Suprapubic skin (tissue), 4 donors: ENCODE measurements at regions not wholly inside any gene's neighbourhood (a gene's known extent, or its start where the extent isn't known, plus 50 kb on each side); places are given as distances from the start of the nearest gene placed in this dataset.
"Not testable (repeated sequence)": the region's sequence is repeated elsewhere in the genome, so short reads cannot be mapped to it uniquely, and the experiment has no call there.

ENCODE experiments used
- DNase-seq, 2 donors: peaks; one replicate each; pipeline ENCODE4 v3.0.0-alpha.2; 2019; ENCODE audit warnings: low spot score in 2 of 2
- H3K27ac ChIP-seq: fragments of 200-600 bp; sonication (generic); one replicate; pipeline ENCODE4 v1.5.1; 2019
- H3K27me3 ChIP-seq: fragments of 200-600 bp; sonication (generic); one replicate; pipeline ENCODE4 v1.5.1; 2019
- H3K36me3 ChIP-seq: fragments of 200-600 bp; sonication (generic); one replicate; pipeline ENCODE4 v1.5.1; 2019
- H3K4me1 ChIP-seq: fragments of 200-600 bp; sonication (generic); one replicate; pipeline ENCODE4 v1.5.1; 2019
- H3K4me3 ChIP-seq: fragments of 200-600 bp; sonication (generic); one replicate; pipeline ENCODE4 v1.5.1; 2019; ENCODE audit warnings: mild to moderate bottlenecking
- H3K9me3 ChIP-seq: fragments of 200-600 bp; sonication (generic); one replicate; pipeline ENCODE4 v1.5.1; 2019
- EP300 ChIP-seq: sonication (generic); formaldehyde crosslinking; IDR thresholded peaks from one replicate; pipeline ENCODE4 v1.6.1; 2017; ENCODE audit warnings: antibody characterized with exemption
- POLR2A ChIP-seq, 2 donors: fragments of 450-650 bp; IDR thresholded peaks; one replicate each; pipeline ENCODE4 v1.6.1; 2017; ENCODE audit warnings: antibody characterized with exemption in 2 of 2, mild to moderate bottlenecking in 2 of 2, moderate library complexity in 2 of 2
- POLR2AphosphoS5 ChIP-seq, 3 donors: sonication (generic); formaldehyde crosslinking; IDR thresholded peaks; one replicate each; pipeline ENCODE4 v1.6.1; 2017; ENCODE audit warnings: antibody characterized with exemption in 3 of 3
- WGBS: methylation state at CpG from one replicate; pipeline ENCODE4 v1.1.5; 2018; 5-methylcytosine and 5-hydroxymethylcytosine counted together
- TF ChIP-seq, protein P1 (sequence below), 2 donors: fragments of 200-600 bp in 1 of 2; fragments of 450-650 bp in 1 of 2; sonication (generic) in 1 of 2; IDR thresholded peaks; one replicate each; pipeline ENCODE4 v1.5.1; 2016 to 2019; ENCODE audit warnings: antibody characterized with exemption in 2 of 2, mild to moderate bottlenecking in 1 of 2, moderate library complexity in 1 of 2

DNA sequence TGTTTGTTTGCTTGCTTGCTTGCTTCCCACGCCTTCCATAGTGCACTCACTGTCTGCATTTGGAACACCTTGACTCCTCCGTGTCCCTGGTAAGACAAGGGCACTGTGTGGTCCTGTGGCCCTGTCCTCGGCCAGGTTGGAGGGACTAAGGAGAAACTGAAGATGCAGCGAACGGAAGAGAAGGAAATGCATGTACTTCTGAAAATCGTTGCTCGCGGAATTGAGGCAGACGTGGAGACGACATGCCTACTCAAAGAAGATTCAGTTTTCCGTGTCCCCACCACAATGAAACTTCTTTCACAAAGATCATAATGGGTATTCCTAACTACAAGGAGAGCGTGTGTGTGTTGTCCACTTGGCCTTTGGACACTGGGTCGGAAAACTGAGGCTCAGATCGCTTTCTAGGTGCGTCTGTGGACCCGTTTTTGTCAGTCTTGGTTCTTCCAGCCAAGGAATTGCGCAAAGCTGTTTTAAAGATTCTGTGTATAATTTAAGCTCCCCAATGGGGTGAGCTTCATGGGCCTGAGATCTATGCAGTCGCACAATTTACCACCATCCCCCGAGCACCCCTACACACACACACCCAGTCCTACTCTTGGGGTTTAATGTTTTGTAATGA lies 120.4 kb upstream of the ZNF184 start:
- peaks cover 7% of the 10 kb centered on the region for H3K4me1 ChIP-seq
- H3K27me3 ChIP-seq: peaks cover 91% of the 10 kb centered on the region
- no peaks in the 10 kb centered on the region for H3K9me3 ChIP-seq
- TF ChIP-seq POLR2AphosphoS5 (IDR thresholded peaks at IDR 0.05): no peak
- no peak for TF ChIP-seq EP300
- no peak for TF ChIP-seq POLR2A (IDR thresholded peaks at IDR 0.05)
- TF ChIP-seq, protein P1, sequence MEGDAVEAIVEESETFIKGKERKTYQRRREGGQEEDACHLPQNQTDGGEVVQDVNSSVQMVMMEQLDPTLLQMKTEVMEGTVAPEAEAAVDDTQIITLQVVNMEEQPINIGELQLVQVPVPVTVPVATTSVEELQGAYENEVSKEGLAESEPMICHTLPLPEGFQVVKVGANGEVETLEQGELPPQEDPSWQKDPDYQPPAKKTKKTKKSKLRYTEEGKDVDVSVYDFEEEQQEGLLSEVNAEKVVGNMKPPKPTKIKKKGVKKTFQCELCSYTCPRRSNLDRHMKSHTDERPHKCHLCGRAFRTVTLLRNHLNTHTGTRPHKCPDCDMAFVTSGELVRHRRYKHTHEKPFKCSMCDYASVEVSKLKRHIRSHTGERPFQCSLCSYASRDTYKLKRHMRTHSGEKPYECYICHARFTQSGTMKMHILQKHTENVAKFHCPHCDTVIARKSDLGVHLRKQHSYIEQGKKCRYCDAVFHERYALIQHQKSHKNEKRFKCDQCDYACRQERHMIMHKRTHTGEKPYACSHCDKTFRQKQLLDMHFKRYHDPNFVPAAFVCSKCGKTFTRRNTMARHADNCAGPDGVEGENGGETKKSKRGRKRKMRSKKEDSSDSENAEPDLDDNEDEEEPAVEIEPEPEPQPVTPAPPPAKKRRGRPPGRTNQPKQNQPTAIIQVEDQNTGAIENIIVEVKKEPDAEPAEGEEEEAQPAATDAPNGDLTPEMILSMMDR (IDR thresholded peaks at IDR 0.05): no peak
- no peak overlapping the region for H3K27ac ChIP-seq
- DNase-seq: no peak
- no peak overlapping the region for H3K4me3 ChIP-seq
- no peaks in the 10 kb centered on the region for H3K36me3 ChIP-seq
- WGBS: 13% methylated on average over 19 of the region's 19 CpGs

DNA sequence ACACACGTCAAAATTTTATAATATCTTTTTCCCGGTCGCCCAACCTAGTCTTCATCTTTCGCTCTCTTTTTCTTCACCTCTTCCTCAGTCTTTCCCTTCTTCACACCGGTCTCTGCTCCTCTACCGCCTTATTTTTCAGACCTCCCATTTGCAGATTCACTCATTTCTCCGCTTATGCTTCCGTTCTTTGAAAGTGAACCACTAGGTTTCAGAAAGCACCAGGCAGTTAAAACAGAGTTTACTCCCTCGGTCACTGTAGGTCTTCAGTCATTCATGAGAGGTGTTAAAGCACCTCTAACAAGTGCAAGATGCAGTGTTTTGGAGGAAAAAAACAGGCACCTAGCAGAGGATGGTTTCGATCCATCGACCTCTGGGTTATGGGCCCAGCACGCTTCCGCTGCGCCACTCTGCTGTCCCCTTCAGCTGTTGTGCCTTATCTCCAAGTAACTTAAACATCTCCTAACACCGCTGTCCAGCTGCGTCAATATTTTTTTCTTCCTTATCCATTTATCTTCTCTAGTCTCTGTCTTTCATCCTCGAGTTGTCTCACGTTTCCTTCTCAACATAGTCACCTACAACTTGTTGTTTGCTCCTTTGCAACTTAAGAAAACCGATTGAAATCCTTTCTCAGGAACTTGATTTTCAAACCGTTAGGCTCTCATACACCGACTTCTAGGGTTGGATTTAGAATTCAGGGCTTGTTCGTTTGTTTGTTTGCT lies 119.7 kb upstream of the ZNF184 start:
- DNase-seq: no peak
- Histone ChIP-seq H3K27ac (no peak overlapping the region), H3K4me1 (peaks cover 7% of the 10 kb centered on the region), H3K9me3 (no peaks in the 10 kb centered on the region), H3K4me3 (no peak overlapping the region), H3K27me3 (peaks cover 92% of the 10 kb centered on the region), H3K36me3 (no peaks in the 10 kb centered on the region)
- no peak for TF ChIP-seq EP300
- WGBS: 8% methylated on average over 22 of the region's 22 CpGs

DNA sequence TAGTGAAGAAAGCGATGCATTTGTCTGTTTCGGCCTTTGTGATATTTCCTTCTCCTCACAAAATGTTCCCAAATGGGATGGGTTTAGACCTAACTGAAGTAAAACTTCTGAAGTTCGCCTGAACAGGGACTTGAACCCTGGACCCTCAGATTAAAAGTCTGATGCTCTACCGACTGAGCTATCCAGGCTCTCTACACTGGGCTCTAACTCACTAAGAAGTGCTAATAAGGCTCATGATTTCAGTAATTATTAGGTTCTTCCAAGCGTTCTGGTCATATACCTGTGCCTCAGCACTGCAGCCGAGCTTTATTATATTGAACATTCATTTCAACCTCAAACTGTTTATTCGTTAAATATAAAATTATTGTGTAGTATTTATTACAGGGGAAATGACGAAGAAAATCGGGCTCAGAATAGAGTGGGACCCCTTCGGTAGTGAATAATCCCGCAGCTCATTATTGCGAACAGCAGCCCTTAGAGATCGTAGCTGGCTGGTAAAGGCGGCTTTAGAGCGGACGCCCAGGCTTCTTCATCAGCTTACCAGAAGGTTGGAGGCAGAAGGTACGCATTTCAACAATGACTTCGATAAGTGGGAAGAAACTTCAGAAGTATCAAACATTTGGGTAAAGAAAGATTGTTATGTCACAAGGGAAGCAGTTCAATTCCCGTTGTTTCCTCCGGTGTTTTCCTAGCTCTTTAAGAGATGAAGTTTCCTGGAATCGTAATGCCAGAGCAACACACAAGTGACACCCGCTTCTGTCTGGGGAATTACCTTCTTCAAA lies 119.0 kb upstream of the ZNF184 start:
- H3K4me3 ChIP-seq: no peak overlapping the region
- WGBS: 11% methylated on average over 22 of the region's 22 CpGs

DNA sequence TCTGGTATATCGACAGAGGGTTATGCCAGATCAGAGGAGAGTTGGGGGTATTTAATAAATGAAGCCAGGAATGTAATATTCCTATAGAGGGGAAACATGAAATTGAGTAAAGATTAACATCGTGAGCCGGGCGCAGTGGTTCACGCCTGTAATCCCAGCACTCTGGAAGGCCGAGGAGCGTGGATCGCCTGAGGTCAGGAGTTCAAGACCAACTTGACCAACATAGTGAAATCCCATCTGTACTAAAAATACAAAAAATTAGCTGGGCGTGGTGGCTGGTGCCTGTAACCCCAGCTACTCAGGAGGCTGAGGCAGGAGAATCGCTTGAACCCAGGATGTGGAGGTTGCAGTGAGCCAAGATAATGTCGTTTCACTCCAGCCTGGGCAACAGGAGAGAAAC lies 112.4 kb upstream of the ZNF184 start:
- DNase-seq, H3K27ac ChIP-seq, H3K36me3 ChIP-seq, H3K4me1 ChIP-seq, H3K9me3 ChIP-seq, H3K4me3 ChIP-seq: not testable (repeated sequence)
- 90% methylated on average over 11 of the region's 11 CpGs for WGBS
- peaks cover 67% of the 10 kb centered on the region for H3K27me3 ChIP-seq

More for the DNA sequence above, 119.0 kb upstream of the ZNF184 start:
- no peaks in the 10 kb centered on the region for H3K36me3 ChIP-seq
- no peak overlapping the region for H3K27ac ChIP-seq
- no peak for DNase-seq
- peaks cover 91% of the 10 kb centered on the region for H3K27me3 ChIP-seq
- TF ChIP-seq EP300 (no peak), POLR2AphosphoS5 (IDR thresholded peaks at IDR 0.05) (no peak), POLR2A (IDR thresholded peaks at IDR 0.05) (no peak)
- TF ChIP-seq, protein P1 (IDR thresholded peaks at IDR 0.05): no peak
- peaks cover 7% of the 10 kb centered on the region for H3K4me1 ChIP-seq
- no peaks in the 10 kb centered on the region for H3K9me3 ChIP-seq

DNA sequence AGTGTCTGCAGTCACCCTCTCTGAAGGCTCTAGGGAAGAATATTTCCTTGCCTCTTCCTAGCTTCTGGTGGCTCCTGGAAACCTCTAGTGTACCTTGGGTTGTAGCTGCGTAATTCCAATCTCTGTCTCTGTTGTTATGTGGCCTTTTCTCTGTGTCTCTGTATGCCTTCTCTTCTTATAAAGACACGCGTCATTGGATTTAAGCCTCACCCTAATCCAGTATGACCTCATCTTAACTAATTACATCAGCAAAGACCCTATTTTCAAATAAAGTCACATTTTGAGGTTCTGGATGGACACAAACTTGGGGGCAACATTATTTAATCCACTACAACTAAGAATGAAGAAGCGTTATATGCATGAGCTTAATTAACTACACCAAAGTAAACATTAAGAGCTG lies 111.4 kb upstream of the ZNF184 start:
- Histone ChIP-seq H3K36me3 (no peaks in the 10 kb centered on the region), H3K4me1 (no peaks in the 10 kb centered on the region), H3K4me3 (no peak overlapping the region), H3K27ac (no peak overlapping the region), H3K27me3 (peaks cover 61% of the 10 kb centered on the region), H3K9me3 (no peaks in the 10 kb centered on the region)
- no peak for DNase-seq
- TF ChIP-seq POLR2AphosphoS5 (IDR thresholded peaks at IDR 0.05) (no peak), POLR2A (IDR thresholded peaks at IDR 0.05) (no peak), EP300 (no peak)
- TF ChIP-seq, protein P1 (IDR thresholded peaks at IDR 0.05): no peak
- 90% methylated on average over 4 of the region's 4 CpGs for WGBS
